Sigmoid colon (tissue), 4 donors: ENCODE measurements at regions not wholly inside any gene's neighbourhood (a gene's known extent, or its start where the extent isn't known, plus 50 kb on each side); places are given as distances from the start of the nearest gene placed in this dataset.

Experiments used
- EP300 ChIP-seq, 4 donors: sonication (generic); formaldehyde crosslinking; IDR thresholded peaks; one replicate each; pipeline ENCODE4 v1.6.1; 2017; ENCODE audit warnings: antibody characterized with exemption in 4 of 4
- POLR2A ChIP-seq, 2 donors: fragments of 450-650 bp; IDR thresholded peaks; one replicate each; pipeline ENCODE4 v1.6.1; 2016; ENCODE audit warnings: antibody characterized with exemption in 2 of 2, mild to moderate bottlenecking in 2 of 2, moderate library complexity in 2 of 2
- POLR2AphosphoS5 ChIP-seq, 4 donors: sonication (generic); formaldehyde crosslinking; IDR thresholded peaks; one replicate each; pipeline ENCODE4 v1.6.1; 2017; ENCODE audit warnings: antibody characterized with exemption in 4 of 4
- TF ChIP-seq, protein P1 (sequence below), 4 experiments: fragments of 450-650 bp in 3 of 4; fragments of 200-600 bp in 1 of 4; IDR thresholded peaks; one replicate each; pipeline ENCODE4 v1.5.1; 2016 to 2019; ENCODE audit warnings: antibody characterized with exemption in 4 of 4, mild to moderate bottlenecking in 3 of 4, moderate library complexity in 2 of 4

DNA sequence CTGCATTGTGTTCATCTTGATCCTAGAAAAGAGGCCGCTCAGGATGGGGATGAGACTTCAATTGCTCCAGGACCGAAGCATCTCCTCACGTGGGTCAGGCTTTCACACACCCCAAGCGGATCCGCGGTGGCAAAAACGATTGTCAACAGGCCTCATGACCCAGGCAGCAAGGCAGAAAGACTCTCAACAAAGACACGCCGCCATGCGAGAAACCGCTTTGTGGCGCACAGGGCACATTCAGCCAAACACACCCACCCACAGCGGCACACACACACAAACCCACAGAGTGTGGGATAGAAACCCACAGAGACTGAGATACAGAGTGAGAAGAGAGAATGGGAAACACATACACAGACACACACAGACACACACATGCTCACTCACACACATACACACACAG is 483.4 kb downstream of the SPATA31A7 start:
- TF ChIP-seq, protein P1, sequence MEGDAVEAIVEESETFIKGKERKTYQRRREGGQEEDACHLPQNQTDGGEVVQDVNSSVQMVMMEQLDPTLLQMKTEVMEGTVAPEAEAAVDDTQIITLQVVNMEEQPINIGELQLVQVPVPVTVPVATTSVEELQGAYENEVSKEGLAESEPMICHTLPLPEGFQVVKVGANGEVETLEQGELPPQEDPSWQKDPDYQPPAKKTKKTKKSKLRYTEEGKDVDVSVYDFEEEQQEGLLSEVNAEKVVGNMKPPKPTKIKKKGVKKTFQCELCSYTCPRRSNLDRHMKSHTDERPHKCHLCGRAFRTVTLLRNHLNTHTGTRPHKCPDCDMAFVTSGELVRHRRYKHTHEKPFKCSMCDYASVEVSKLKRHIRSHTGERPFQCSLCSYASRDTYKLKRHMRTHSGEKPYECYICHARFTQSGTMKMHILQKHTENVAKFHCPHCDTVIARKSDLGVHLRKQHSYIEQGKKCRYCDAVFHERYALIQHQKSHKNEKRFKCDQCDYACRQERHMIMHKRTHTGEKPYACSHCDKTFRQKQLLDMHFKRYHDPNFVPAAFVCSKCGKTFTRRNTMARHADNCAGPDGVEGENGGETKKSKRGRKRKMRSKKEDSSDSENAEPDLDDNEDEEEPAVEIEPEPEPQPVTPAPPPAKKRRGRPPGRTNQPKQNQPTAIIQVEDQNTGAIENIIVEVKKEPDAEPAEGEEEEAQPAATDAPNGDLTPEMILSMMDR (IDR thresholded peaks at IDR 0.05): no peak
- no peak for TF ChIP-seq POLR2A (IDR thresholded peaks at IDR 0.05)
- no peak for TF ChIP-seq EP300 (IDR thresholded peaks at IDR 0.05)
- TF ChIP-seq POLR2AphosphoS5 (IDR thresholded peaks at IDR 0.05): no peak
